OCI-LY3 (cell line): ENCODE measurements at regions not wholly inside any gene's neighbourhood (a gene's known extent, or its start where the extent isn't known, plus 50 kb on each side); places are given as distances from the start of the nearest gene placed in this dataset.

Experiments used
- CTCF ChIP-seq: fragments of 200-600, 300-600 bp; sonication (generic); IDR thresholded peaks from 2 replicates; pipeline ENCODE4 v1.5.1; 2014; ENCODE audit warnings: antibody characterized with exemption, low read length, low read depth
- EZH2phosphoT487 ChIP-seq: fragments of 200-600 bp; shearing (Covaris generic); IDR thresholded peaks from 2 replicates; pipeline ENCODE4 v1.6.1; 2018; ENCODE audit warnings: antibody characterized with exemption, mixed run types, low read depth

DNA sequence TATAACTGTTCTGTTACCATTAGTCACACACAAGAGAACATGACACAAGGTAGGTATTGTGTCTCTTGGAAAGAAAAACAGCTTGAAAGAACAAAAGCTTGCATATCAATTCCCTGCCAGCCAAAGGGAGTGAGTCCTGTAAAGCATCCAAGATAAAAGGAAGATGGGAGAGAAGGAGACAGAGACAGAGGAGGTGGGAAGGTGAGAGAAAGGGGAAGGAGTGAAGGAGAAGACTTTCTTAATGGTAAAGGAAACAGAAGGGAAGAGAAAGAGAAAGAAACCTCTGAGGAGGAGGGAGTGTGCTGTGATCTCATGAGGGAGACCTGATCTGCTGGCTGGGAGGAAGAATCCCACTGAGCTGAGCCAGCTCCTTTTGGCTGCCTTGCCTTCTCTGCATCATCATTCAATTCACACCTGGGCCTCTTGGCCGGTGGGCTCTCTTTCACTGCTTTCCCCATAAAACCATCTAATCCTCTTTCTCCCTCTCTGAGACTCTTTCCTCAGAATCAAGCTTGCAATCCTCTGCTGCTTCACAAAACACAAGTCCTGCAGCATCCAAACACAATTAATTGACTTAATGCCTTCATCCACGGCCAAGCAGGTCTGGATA, 271.6 kb downstream of the ABCC12 start:
- no peak for TF ChIP-seq EZH2phosphoT487
- no peak for TF ChIP-seq CTCF
